Left renal cortex interstitium (tissue), 4 donors: ENCODE measurements at regions not wholly inside any gene's neighbourhood (a gene's known extent, or its start where the extent isn't known, plus 50 kb on each side); places are given as distances from the start of the nearest gene placed in this dataset.

Experiments used
- DNase-seq, 4 donors: peaks; one replicate each; pipeline ENCODE4 v3.0.0-alpha.2; 2013; ENCODE audit warnings: low read depth in 4 of 4, low spot score in 2 of 4, missing footprints in 1 of 4

DNA sequence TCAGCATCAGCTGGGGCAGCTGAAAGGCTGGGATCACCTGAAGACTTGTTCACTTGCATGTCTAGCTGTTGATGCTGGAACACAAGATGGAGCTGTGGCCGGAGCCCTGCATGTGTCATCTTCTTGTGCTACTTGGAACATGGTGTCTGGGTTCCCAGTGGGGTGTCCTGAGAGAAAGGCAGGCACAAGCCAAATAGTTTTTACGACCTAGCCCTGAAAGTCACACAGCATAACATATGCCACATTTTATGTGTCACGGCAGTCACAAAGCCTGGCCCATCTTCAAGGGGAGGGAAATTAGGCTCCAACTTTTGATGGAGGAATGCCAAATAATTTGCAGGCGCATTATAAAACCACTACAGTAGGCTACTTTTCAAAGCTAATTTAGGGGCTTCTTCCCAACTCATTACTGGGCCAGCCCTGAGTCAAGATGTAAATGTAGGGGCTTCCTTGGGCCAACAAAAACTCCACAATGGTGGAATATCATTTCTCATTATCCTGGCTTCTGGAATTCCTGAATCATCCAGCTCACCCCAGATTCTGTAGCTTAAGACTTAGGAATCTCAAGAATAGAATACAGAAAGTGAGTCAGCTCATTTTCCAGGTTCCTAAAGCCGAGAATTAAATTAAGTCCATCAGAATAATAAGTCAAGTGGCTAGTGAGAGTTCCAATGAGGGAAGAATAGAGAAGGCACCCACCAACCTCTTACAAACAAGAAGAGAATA is 543.0 kb downstream of the TNS1 start:
- no peak for DNase-seq

- no peak for DNase-seq
These were observed 543.8 kb downstream of the TNS1 start for GRCh38 chr2:217459016-217459415.

DNA sequence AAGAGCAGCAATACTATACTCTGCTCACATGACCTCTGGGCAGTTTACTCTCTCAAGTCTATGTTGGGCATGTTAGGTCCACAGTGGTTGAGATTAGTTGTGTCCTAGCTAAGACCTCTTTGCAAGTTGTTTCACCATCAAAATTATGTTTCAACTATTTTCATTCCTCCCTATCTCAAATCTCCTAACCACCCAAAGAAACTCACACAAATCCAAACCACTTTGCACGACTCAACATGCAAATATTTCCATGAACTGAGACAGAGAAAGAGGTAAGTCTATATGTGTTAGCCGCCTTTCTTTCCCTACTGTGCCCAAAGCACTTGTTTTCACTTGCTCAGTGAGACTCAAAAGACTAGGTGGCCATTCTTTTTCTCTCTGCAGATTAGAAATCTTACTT is 546.8 kb downstream of the TNS1 start:
- DNase-seq, result no peak

DNA sequence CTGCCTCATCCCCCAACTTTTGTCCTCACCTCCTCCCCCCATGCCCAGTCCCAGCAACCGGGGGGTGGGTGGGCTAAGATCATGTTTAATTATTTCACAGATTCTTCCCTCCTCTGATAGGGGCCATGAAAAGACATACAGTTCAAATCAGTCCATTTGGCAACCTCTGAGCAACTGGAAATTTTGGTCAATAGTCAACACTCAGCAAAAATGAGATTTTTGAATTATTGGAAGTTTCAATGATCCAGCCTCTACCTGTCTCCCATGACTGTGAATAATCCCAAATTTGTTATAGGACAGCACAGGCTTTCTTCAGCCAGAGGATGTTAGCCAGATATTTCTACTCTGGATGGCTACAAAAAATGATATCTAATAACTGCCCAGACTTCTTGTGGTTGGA is 549.9 kb downstream of the TNS1 start:
- DNase-seq, result no peak

GRCh38 chr2:217451666-217452065 is 551.1 kb downstream of the TNS1 start:
- no peak for DNase-seq

DNA sequence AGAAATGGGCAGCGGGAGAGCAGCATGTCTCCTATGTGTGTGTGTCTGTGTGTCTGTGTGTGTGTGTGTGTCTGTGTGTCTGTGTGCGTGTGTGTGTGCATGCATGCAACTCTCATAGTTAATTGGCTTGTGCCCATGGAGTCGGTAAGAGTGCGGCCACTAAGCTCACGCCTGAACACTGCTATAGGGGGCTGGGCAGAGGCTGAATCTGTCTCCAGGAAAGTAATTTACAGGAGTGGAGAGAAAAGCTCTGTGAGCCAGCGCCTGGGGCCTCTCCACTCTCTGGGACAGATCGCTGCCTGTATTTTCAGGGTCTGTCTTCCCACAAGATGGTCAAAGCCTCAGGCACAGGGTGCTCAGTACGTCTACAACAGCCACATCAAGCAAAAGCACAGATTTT is 553.4 kb downstream of the TNS1 start:
- no peak for DNase-seq

DNA sequence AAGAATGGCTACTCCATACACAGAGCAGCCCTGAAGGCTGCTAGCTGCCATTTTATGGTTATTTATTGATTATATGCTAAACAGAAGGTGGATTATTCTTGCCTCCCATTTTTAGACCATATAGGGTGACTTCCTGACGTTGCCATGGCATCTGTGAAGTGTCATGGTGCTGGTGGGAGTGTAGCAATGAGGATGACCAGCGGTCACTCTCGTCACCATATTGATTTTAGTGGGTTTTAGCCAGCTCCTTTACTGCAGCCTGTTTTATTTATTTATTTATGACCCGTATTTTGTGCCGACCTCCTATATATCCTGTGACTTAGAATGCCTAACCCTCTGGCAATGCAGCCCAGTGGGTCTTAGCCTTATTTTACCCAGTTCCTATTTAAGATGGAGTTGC is 553.9 kb downstream of the TNS1 start:
- no peak for DNase-seq

- DNase-seq, result no peak
These were observed 557.1 kb downstream of the TNS1 start for GRCh38 chr2:217445723-217446122.

- no peak for DNase-seq
These were observed 557.9 kb downstream of the TNS1 start for GRCh38 chr2:217444932-217445331.

DNA sequence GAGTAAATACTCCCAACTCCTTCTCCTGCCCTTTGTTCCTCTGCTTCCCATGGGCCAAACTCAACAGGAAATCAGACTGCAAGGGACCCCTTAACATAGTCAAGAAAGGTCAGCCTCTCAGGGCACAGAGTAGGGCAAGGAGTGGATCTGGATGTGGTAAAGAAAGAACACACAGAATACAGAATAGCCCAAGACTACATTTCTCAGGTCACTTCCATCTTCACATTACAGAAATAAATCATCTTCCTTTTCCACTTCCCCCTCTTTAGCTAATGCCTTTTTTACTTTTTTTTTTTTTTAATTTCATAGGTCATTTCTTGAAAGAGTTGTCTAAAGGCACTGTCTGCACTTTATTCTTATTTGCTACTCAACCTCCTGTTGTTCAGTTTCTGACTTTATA is 558.3 kb downstream of the TNS1 start:
- DNase-seq, result no peak

DNA sequence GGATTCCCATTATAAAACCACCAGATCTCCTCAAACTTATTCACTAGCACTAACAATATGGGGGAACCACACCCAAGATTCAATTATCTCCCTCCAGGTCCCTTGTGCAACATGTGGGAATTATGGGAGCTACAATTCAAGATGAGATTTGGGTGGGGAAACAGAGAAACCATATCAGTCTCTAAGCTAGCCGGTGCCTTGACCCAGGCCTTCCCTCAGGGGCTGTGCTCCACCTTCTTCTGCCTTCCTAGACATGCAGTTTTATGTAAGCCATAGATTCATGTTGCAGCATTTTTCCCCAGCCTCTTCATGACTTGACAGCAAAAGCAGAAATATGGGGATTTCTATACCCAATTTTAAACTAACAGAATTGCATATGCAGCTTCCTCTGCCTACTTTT is 559.2 kb downstream of the TNS1 start:
- no peak for DNase-seq

DNA sequence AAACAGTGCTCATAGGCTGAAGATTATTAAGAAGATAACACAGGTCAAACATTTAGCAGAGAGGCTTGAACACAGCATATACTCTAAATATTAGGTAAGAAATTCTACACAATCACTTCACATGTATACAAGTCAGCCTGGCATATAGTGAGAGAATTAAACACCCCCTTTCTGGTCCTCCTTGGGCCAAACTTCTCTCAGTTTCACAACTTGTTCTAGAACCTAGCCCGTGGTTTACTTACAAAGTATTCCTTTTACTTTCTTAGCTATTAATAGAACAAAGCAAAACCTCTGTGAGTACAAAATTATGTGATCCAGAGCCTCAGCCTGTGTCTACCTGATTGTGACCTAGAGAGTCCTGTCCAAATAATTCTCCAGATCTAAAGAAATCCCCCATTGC is 562.8 kb downstream of the TNS1 start:
- no peak for DNase-seq

GRCh38 chr2:217438821-217439220 is 564.0 kb downstream of the TNS1 start:
- no peak for DNase-seq

- no peak for DNase-seq
These were observed 564.7 kb downstream of the TNS1 start for GRCh38 chr2:217438136-217438535.

DNA sequence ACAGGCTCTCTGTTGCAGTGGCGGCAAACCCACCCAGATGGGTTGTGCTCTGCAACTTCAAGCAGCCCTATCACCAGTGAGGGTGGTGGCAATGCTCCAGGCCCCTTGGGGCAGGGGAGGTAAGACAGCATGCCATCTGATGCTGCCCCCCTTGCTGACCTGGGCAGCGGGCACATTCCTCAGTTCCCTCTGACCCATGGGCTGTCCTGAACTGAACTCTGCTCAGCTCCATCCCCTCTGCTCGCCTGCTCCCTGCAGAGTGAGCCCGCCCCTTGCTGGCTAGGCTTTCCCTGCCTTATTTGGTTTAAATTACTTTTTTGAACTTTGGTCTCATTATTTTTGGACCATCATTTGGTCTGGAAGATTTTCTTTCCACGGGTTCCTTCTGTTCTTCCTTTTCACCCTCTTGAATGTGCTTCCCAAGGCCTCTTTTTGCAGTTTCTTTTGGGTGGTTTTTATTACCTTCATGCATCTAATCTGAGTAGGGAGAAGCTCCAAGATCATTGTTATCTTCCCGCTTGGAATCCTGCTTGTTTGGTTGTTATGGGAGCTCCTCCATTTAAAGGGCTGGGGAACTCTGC is 565.4 kb downstream of the TNS1 start:
- DNase-seq, result no peak

DNA sequence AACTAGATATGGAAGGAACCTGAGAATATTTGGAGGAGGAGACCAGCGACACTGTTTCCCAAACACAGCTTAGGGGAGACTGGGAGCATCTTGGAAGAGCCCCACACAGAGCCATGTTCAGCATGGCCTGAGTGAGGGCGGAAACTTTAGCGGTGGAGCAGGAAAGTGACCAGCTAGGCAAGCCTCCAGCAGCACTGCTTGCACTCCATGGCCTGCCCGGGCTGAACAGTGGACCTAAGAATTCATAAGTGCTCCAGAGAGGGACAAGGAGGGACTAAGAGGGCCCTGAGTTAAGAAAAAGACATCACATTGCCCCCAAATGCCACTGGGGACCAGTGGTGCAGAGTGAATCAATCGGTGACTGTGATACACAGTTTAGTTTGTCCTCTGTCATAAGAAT is 566.4 kb downstream of the TNS1 start:
- no peak for DNase-seq

DNA sequence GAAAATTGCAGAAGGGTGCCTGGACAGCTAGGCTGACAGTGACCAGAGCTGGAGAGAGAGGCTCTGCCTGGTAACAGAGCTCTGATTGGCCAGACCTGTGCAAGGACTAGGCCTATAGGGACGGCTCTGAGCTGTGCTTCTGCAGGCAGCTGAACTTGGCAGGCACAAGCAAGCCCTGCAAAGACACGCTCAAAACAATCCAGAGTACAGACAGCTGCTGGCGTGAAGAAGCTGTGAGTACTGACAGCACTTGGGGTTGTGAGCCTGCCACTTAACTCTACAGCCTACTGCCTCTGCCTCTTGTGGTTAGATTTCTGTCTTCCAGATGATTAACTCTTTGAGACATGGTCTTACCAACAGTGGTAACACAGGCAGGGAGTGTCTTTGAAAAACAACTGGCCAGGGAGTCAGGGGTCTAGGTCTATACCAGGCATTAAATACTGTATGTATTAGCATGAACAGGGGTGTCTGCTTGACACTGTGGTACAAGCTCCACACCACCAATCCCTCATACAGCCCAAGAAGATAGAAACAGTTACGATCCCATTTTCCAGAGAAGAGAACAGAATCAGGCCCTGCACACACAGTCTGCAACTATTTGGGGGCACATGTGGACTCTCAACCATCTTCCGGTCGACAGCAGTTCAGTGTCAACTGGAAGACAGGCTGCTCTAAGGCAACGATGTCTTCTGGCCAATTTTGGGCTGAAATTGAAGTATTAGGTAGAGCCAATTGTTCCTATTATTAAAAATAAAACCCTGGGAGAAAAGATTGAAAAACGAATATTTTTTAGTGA is 568.4 kb downstream of the TNS1 start:
- DNase-seq, result peak; percentile 67 to 88 (median 80)

- no peak for DNase-seq
These were observed 569.3 kb downstream of the TNS1 start for GRCh38 chr2:217433522-217433921.

DNA sequence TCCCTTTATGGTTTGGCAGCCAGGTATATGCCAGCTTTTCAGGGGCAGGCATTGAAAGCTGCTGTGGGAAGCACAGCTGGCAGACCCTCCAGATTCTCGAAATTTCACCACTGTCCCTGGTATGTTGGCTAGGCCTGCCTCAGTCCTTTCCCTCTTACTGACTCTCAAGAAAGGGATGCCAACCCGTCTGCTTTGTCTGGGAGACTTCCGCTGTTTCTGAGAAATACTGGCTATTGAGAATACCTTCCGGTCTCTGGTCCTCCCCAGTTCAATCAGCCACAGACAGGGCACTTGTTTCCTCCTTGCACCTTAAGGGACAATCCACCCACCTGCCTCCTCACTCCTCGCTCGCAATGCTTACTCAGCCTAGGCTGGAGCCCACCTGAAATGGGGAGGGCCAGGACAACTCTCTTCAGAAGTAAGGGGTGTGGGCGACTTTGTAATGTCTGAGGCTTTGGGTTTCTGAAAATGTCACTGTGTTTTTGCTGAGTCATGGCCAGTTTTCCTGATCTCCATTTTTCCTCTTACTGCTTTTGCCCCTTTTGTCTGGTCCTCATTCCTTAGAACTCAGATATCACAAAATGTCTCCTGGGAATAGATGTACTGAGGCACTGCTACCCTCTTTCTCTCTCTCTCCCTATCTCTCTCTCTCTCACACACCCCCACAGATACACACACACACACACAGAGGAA is 571.1 kb downstream of the TNS1 start:
- no peak for DNase-seq

DNA sequence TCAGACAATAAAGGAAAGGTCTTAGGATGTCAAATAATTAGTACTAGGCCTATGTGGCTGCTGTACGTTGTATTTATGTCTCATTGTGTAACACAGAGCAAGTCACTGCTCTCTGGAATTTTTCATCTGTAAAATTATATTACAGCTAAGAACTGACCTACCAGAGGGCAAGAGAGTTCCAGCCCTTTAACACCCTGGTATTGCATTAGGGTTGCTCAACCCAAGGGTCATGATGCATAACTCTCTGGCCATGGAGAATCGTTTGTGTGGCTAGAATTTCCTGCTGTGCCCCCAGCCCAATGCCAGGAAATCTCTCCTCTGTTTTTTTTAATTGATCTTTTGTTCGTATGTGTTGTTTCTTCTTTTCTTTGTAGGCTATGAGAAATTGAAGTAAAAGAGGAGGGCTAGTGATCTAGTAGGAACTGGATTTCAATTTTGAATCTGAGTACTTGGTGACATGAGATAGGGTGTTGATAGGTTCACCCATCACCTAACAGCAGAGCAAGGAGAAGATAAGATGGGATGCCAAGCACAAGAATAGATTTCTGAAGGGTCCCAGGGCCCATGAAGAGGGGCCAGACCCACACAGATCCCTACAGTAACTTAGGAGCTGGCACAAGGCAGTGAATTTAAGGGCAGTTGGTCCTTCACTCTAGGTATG is 571.2 kb upstream of the TNP1 start:
- DNase-seq, result no peak

GRCh38 chr2:217429981-217430500 is 570.2 kb upstream of the TNP1 start:
- DNase-seq, result no peak
